Trophoblast cell (in vitro differentiated cells and primary cell): ENCODE measurements at regions not wholly inside any gene's neighbourhood (a gene's known extent, or its start where the extent isn't known, plus 50 kb on each side); places are given as distances from the start of the nearest gene placed in this dataset.

Experiments
- DNase-seq, 2 donors: peaks; one replicate each; pipeline ENCODE4 v3.0.0-alpha.2; 2016
- H2AFZ ChIP-seq: 2 replicates; pipeline ENCODE4 v1.6.1; 2013; ENCODE audit warnings: low read length, moderate library complexity, mild to moderate bottlenecking; ENCODE audit not compliant: insufficient read depth, poor library complexity
- H2AK5ac ChIP-seq: 2 replicates; pipeline ENCODE4 v1.6.1; 2013; ENCODE audit warnings: mild to moderate bottlenecking, low read length
- H2BK120ac ChIP-seq: 2 replicates; pipeline ENCODE4 v1.6.1; 2013; ENCODE audit warnings: low read length, mild to moderate bottlenecking, moderate library complexity; ENCODE audit not compliant: insufficient read depth, poor library complexity
- H2BK12ac ChIP-seq: 2 replicates; pipeline ENCODE4 v1.6.1; 2013; ENCODE audit warnings: mild to moderate bottlenecking, low read length, moderate library complexity
- H2BK5ac ChIP-seq: 2 replicates; pipeline ENCODE4 v1.6.1; 2013; ENCODE audit warnings: low read length, low read depth, moderate library complexity, mild to moderate bottlenecking; ENCODE audit not compliant: poor library complexity
- H3K14ac ChIP-seq: 2 replicates; pipeline ENCODE4 v1.6.1; 2013; ENCODE audit warnings: mild to moderate bottlenecking, low read length
- H3K18ac ChIP-seq: 2 replicates; pipeline ENCODE4 v1.6.1; 2013; ENCODE audit warnings: mild to moderate bottlenecking, low read length
- H3K23ac ChIP-seq: 2 replicates; pipeline ENCODE4 v1.6.1; 2013; ENCODE audit warnings: low read length
- H3K27ac ChIP-seq: 2 replicates; pipeline ENCODE4 v1.5.1; 2013; ENCODE audit warnings: low read depth, mild to moderate bottlenecking, inconsistent platforms, low read length, moderate library complexity
- H3K27me3 ChIP-seq: 2 replicates; pipeline ENCODE4 v1.6.1; 2013; ENCODE audit warnings: inconsistent platforms, mild to moderate bottlenecking, low read length, moderate library complexity; ENCODE audit not compliant: insufficient read depth
- H3K36me3 ChIP-seq, 2 experiments: 1 replicate in 1 of 2; 2 replicates in 1 of 2; pipeline ENCODE4 v1.6.1; 2013; ENCODE audit warnings: low read length in 2 of 2, mild to moderate bottlenecking in 2 of 2, moderate library complexity in 1 of 2; ENCODE audit not compliant: insufficient read depth in 2 of 2, control insufficient read depth in 1 of 2
- H3K4ac ChIP-seq: 2 replicates; pipeline ENCODE4 v1.6.1; 2013; ENCODE audit warnings: low read depth, mild to moderate bottlenecking, low read length, moderate library complexity
- H3K4me1 ChIP-seq, 2 experiments: 1 replicate in 1 of 2; 2 replicates in 1 of 2; pipeline ENCODE4 v1.6.1; 2013; ENCODE audit warnings: low read length in 2 of 2, mild to moderate bottlenecking in 2 of 2, moderate library complexity in 1 of 2; ENCODE audit not compliant: insufficient read depth in 2 of 2, control insufficient read depth in 1 of 2
- H3K4me2 ChIP-seq: 2 replicates; pipeline ENCODE4 v1.6.1; 2013; ENCODE audit warnings: inconsistent platforms, mild to moderate bottlenecking, low read length, moderate library complexity
- H3K4me3 ChIP-seq: 2 replicates; pipeline ENCODE4 v1.5.1; 2013; ENCODE audit warnings: mild to moderate bottlenecking, low read depth, low read length, inconsistent platforms
- H3K79me1 ChIP-seq: one replicate; pipeline ENCODE4 v1.6.1; 2013; ENCODE audit warnings: low read length
- H3K79me2 ChIP-seq: 2 replicates; pipeline ENCODE4 v1.6.1; 2013; ENCODE audit warnings: low read length, mild to moderate bottlenecking; ENCODE audit not compliant: control insufficient read depth, insufficient read depth, poor library complexity
- H3K9ac ChIP-seq: 2 replicates; pipeline ENCODE4 v1.6.1; 2013; ENCODE audit warnings: mild to moderate bottlenecking, low read length
- H3K9me3 ChIP-seq: 2 replicates; pipeline ENCODE4 v1.6.1; 2013; ENCODE audit warnings: low read depth, mild to moderate bottlenecking, control low read depth, inconsistent platforms, low read length; ENCODE audit not compliant: insufficient read depth
- H4K12ac ChIP-seq: 2 replicates; pipeline ENCODE4 v1.6.1; 2013; ENCODE audit warnings: low read depth, mild to moderate bottlenecking, low read length, moderate library complexity
- H4K8ac ChIP-seq: 2 replicates; pipeline ENCODE4 v1.6.1; 2013; ENCODE audit warnings: low read depth, mild to moderate bottlenecking, low read length, moderate library complexity
- H4K91ac ChIP-seq: one replicate; pipeline ENCODE4 v1.6.1; 2013; ENCODE audit warnings: low read depth, mild to moderate bottlenecking, low read length, moderate library complexity
- WGBS: extraction: QIAGEN DNeasy Blood & Tissue Kit; methylation state at CpG from one replicate; pipeline ENCODE4 v1.1.7; 2013; ENCODE audit warnings: missing lambda C conversion rate; ENCODE audit not compliant: insufficient read length, insufficient coverage; ENCODE audit errors: extremely low coverage; 5-methylcytosine and 5-hydroxymethylcytosine counted together

DNA sequence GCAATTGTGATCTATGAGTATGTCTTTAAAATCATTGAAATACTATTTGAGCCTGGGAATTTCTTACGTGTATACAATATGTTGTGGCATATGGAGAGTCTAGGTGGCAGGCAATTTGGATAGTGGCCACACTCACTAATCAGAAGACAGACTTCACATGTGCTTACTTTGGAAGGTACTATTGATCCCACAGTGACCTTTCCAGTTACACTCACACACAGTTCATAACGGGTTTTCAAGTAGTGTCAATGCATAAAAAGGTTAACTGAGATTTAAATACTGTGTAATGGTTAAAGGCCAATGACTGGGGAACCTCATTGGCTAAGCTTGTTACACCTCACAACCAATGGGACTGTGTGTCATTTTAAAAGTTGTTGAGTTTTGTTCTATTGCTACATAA lies 783.2 kb downstream of the RPA4 start:
- Histone ChIP-seq H4K8ac (no peak overlapping the region), H2BK5ac (no peak overlapping the region), H2AFZ (no peak overlapping the region), H4K12ac (no peak overlapping the region), H3K18ac (no peak overlapping the region), H3K36me3 (no peaks in the 10 kb centered on the region), H3K27ac (no peak overlapping the region), H2AK5ac (no peak overlapping the region), H3K23ac (no peak overlapping the region), H3K4me2 (no peak overlapping the region), H3K4me3 (no peak overlapping the region), H3K79me2 (no peaks in the 10 kb centered on the region), H3K14ac (no peak overlapping the region), H3K4ac (no peak overlapping the region), H3K4me1 (no peaks in the 10 kb centered on the region), H4K91ac (no peak overlapping the region), H3K9ac (no peak overlapping the region), H2BK120ac (no peak overlapping the region), H3K9me3 (no peaks in the 10 kb centered on the region), H3K27me3 (no peaks in the 10 kb centered on the region), H2BK12ac (no peak overlapping the region), H3K79me1 (no peaks in the 10 kb centered on the region)
- no CpG with 5 or more reads among the region's 2 CpGs for WGBS
- no peak for DNase-seq

DNA sequence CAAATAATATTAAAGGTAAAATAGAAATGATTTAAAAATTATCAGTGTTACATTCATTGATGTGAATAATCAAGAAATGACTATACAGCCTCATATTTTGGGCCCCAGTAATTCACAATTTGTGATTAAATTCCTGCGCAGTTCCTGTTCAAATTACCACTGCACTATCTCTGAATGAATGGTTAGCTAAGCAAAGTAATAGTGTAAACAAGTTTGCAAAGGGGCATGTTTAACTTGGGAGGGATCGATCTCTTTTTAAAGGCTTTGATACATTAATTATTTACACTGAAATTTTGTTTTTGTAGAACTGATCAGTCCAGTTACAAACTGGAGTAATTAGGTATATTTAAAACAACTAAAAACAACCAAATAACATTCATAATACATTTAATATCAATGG lies 784.4 kb downstream of the RPA4 start:
- Histone ChIP-seq H3K9me3 (no peaks in the 10 kb centered on the region), H3K27ac (no peak overlapping the region), H2BK12ac (no peak overlapping the region), H3K79me1 (no peaks in the 10 kb centered on the region), H3K9ac (no peak overlapping the region), H2BK5ac (no peak overlapping the region), H3K23ac (no peak overlapping the region), H4K8ac (no peak overlapping the region), H3K4me2 (no peak overlapping the region), H2AFZ (no peak overlapping the region), H2AK5ac (no peak overlapping the region), H3K79me2 (no peaks in the 10 kb centered on the region), H4K91ac (no peak overlapping the region), H3K4ac (no peak overlapping the region), H3K4me1 (no peaks in the 10 kb centered on the region), H4K12ac (no peak overlapping the region), H3K4me3 (no peak overlapping the region), H3K36me3 (no peaks in the 10 kb centered on the region), H3K27me3 (no peaks in the 10 kb centered on the region), H2BK120ac (no peak overlapping the region), H3K18ac (no peak overlapping the region), H3K14ac (no peak overlapping the region)
- WGBS = no CpG with 5 or more reads among the region's 2 CpGs
- DNase-seq = no peak

DNA sequence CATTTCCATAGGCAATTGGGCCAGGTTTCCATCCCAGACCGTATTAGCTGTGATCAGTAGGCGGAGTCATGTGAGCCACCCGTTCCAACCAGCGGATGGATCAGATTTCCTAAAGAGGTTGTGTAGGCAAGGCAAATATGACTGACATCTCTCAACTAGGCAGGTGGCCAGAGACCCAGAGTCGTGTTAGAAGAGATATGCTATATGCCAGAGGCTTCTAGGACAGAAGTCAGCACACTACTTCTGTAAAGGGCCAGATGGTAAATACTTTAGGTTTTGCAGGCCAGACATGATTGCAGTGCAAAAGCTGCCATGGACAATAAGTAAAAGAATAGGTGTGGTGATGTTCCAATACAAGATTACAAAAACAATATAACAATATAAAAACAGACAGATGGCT lies 788.4 kb downstream of the RPA4 start:
- Histone ChIP-seq H3K4me1 (no peaks in the 10 kb centered on the region), H4K91ac (no peak overlapping the region), H3K4me3 (no peak overlapping the region), H3K18ac (no peak overlapping the region), H3K27me3 (no peaks in the 10 kb centered on the region), H3K4ac (no peak overlapping the region), H2BK5ac (no peak overlapping the region), H2BK120ac (no peak overlapping the region), H3K14ac (no peak overlapping the region), H3K79me1 (no peaks in the 10 kb centered on the region), H3K79me2 (no peaks in the 10 kb centered on the region), H3K9me3 (no peaks in the 10 kb centered on the region), H3K9ac (no peak overlapping the region), H2AFZ (no peak overlapping the region), H4K12ac (no peak overlapping the region), H3K27ac (no peak overlapping the region), H3K23ac (no peak overlapping the region), H2AK5ac (no peak overlapping the region), H2BK12ac (no peak overlapping the region), H3K36me3 (no peaks in the 10 kb centered on the region), H4K8ac (no peak overlapping the region), H3K4me2 (no peak overlapping the region)
- DNase-seq = peak in 1 of 2 donors; percentile 12
- WGBS = no CpG with 5 or more reads among the region's 5 CpGs

DNA sequence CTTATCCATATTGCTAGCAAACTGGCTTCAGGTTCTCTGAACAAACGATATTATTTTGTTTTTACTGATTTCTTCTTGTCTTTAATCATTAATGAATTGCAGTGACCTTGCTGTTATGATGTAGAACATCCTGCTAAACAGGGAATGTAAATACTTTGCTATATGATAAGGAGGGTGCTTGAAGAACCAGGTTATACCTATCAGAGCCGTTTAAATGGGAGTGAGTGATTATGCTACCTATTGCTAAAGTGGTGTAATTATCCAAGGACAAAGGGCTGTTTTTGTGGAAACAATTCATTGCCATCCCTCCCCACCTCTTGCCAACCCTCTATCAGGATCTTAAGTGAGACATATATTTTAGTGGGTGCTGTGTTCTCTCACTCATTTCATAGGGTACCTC lies 788.9 kb downstream of the RPA4 start:
- Histone ChIP-seq H3K18ac (no peak overlapping the region), H2BK12ac (no peak overlapping the region), H3K23ac (no peak overlapping the region), H3K9ac (no peak overlapping the region), H3K79me2 (no peaks in the 10 kb centered on the region), H2AFZ (no peak overlapping the region), H3K14ac (no peak overlapping the region), H4K91ac (no peak overlapping the region), H3K36me3 (no peaks in the 10 kb centered on the region), H4K8ac (no peak overlapping the region), H3K4me1 (no peaks in the 10 kb centered on the region), H2AK5ac (no peak overlapping the region), H3K79me1 (no peaks in the 10 kb centered on the region), H3K27me3 (no peaks in the 10 kb centered on the region), H3K4me2 (no peak overlapping the region), H3K9me3 (no peaks in the 10 kb centered on the region), H3K27ac (no peak overlapping the region), H4K12ac (no peak overlapping the region), H2BK5ac (no peak overlapping the region), H2BK120ac (no peak overlapping the region), H3K4me3 (no peak overlapping the region), H3K4ac (no peak overlapping the region)
- no peak for DNase-seq
- no CpG with 5 or more reads among the region's 2 CpGs for WGBS
